ENCODE measurements at regions not wholly inside any gene's neighbourhood (a gene's known extent, or its start where the extent isn't known, plus 50 kb on each side); places are given as distances from the start of the nearest gene placed in this dataset.

- H3K9me2 ChIP-seq: no peaks in the 10 kb centered on the region
- H3K4me3 ChIP-seq (ENCODE audit: low read depth in 2 of 2, low read length in 1 of 2): no peak overlapping the region
- no peaks in the 10 kb centered on the region for H3K36me3 ChIP-seq (replicated peaks in 1 of 2; ENCODE audit: control insufficient read depth in 1 of 2, insufficient read depth in 2 of 2, low read length in 1 of 2)
- ChIA-PET CTCF (interaction anchor here (1.4 kb wide), 1 partner anchor 20 kb away, joined by 3 read pairs; no protein-coding TSS in a partner anchor), POLR2A (no interaction called here)
- no peaks in the 10 kb centered on the region for H4K20me1 ChIP-seq (ENCODE audit: insufficient read depth)
- no peak for DNase-seq
- no peak overlapping the region for H2AFZ ChIP-seq (ENCODE audit: low read depth)
- H3F3A ChIP-seq (replicated peaks; ENCODE audit: insufficient read depth): no peaks in the 10 kb centered on the region
- peaks cover 0 to 6% of the 10 kb centered on the region in 2 experiments; a peak in 1 of 4 replicates for H3K4me1 ChIP-seq (ENCODE audit: control insufficient read depth in 1 of 2, insufficient read depth in 2 of 2, low read depth in 1 of 2, low read length in 1 of 2)
- no peak overlapping the region for H3K9ac ChIP-seq
- H3K79me2 ChIP-seq (ENCODE audit: insufficient read depth): no peaks in the 10 kb centered on the region
- H3K27me3 ChIP-seq (ENCODE audit: insufficient read depth): no peaks in the 10 kb centered on the region
- TF ChIP-seq TEAD4 (IDR thresholded peaks at IDR 0.05; ENCODE audit: borderline replicate concordance, insufficient read depth): no peak
- no peak for TF ChIP-seq TCF12 (IDR thresholded peaks at IDR 0.05)
- no peak for TF ChIP-seq PBX3 (IDR thresholded peaks at IDR 0.05)
- no peak overlapping the region for H3K27ac ChIP-seq (ENCODE audit: low read depth in 2 of 2, low read length in 1 of 2)
- H3K4me2 ChIP-seq: no peak overlapping the region
- no peaks in the 10 kb centered on the region for H3K9me3 ChIP-seq
- WGBS (ENCODE audit: low lambda C conversion rate): 90% methylated on average over 3 of the region's 3 CpGs
These were observed 62.8 kb upstream of the SLC39A10 start for GRCh38 chr2:195594248-195594647.

GRCh38 chr2:195592105-195592504 lies 64.9 kb upstream of the SLC39A10 start:
- CTCF ChIA-PET: interaction anchor here (0.6 kb wide), 1 partner anchor 158 kb away, joined by 3 read pairs; no protein-coding TSS in a partner anchor
- 82% methylated on average over 2 of the region's 2 CpGs for WGBS (ENCODE audit: low lambda C conversion rate)
- TF ChIP-seq NFIC (IDR thresholded peaks at IDR 0.05; ENCODE audit: borderline replicate concordance) (no peak), RXRA (IDR thresholded peaks at IDR 0.05; ENCODE audit: borderline replicate concordance, low read depth) (no peak), EP300 (IDR thresholded peaks at IDR 0.05; ENCODE audit: borderline replicate concordance in 1 of 2, low read depth in 1 of 2, low read length in 1 of 2) (no peak), RCOR1 (IDR thresholded peaks at IDR 0.05; ENCODE audit: low read length) (no peak), GATA2 (CRISPR knock-in tag; IDR thresholded peaks at IDR 0.05) (no peak), SMC3 (IDR thresholded peaks at IDR 0.05; ENCODE audit: low read depth, low read length) (no peak), SIN3A (IDR thresholded peaks at IDR 0.05; ENCODE audit: borderline replicate concordance, low read depth, low read length) (no peak), PBX3 (IDR thresholded peaks at IDR 0.05) (no peak)
- H3K4me2 ChIP-seq: no peak overlapping the region
- DNase-seq: no peak
- no peaks in the 10 kb centered on the region for H4K20me1 ChIP-seq (ENCODE audit: insufficient read depth)
- no peaks in the 10 kb centered on the region for H3K79me2 ChIP-seq (ENCODE audit: insufficient read depth)
- POLR2A ChIA-PET: no interaction called here
- no peak overlapping the region for H3K4me3 ChIP-seq (ENCODE audit: low read depth in 2 of 2, low read length in 1 of 2)
- H2AFZ ChIP-seq (ENCODE audit: low read depth): no peak overlapping the region
- no peaks in the 10 kb centered on the region for H3K27me3 ChIP-seq (ENCODE audit: insufficient read depth)
- H3K9me3 ChIP-seq: no peaks in the 10 kb centered on the region
- no peak overlapping the region for H3K9ac ChIP-seq
- H3K27ac ChIP-seq (ENCODE audit: low read depth in 2 of 2, low read length in 1 of 2): no peak overlapping the region
- H3K9me2 ChIP-seq: no peaks in the 10 kb centered on the region
- H3K4me1 ChIP-seq (ENCODE audit: control insufficient read depth in 1 of 2, insufficient read depth in 2 of 2, low read depth in 1 of 2, low read length in 1 of 2): peaks cover 0 to 6% of the 10 kb centered on the region in 2 experiments; a peak in 1 of 4 replicates
- H3K36me3 ChIP-seq (replicated peaks in 1 of 2; ENCODE audit: control insufficient read depth in 1 of 2, insufficient read depth in 2 of 2, low read length in 1 of 2): no peaks in the 10 kb centered on the region
- H3F3A ChIP-seq (replicated peaks; ENCODE audit: insufficient read depth): no peaks in the 10 kb centered on the region

GRCh38 chr2:195590861-195591205 lies 66.2 kb upstream of the SLC39A10 start:
- no peaks in the 10 kb centered on the region for H3K9me2 ChIP-seq
- TF ChIP-seq NRF1 (IDR thresholded peaks at IDR 0.05; ENCODE audit: low read depth, low read length) (no peak), NFIC (IDR thresholded peaks at IDR 0.05; ENCODE audit: borderline replicate concordance) (no peak), IRF3 (IDR thresholded peaks at IDR 0.05; ENCODE audit: low read depth, low read length) (no peak), CHD2 (IDR thresholded peaks at IDR 0.05; ENCODE audit: low read length, partially characterized antibody) (no peak), GABPA (IDR thresholded peaks at IDR 0.05; ENCODE audit: low read depth) (no peak), PBX3 (IDR thresholded peaks at IDR 0.05) (no peak), FOSL2 (IDR thresholded peaks at IDR 0.05; ENCODE audit: borderline replicate concordance, low read depth) (no peak), EZH2phosphoT487 (IDR thresholded peaks at IDR 0.05; ENCODE audit: borderline replicate concordance, low read depth) (no peak)

More at GRCh38 chr2:195590861-195591205, 66.2 kb upstream of the SLC39A10 start:
- no peak overlapping the region for H3K4me2 ChIP-seq
- no peak overlapping the region for H3K9ac ChIP-seq
- H3K79me2 ChIP-seq (ENCODE audit: insufficient read depth): no peaks in the 10 kb centered on the region
- no peaks in the 10 kb centered on the region for H4K20me1 ChIP-seq (ENCODE audit: insufficient read depth)
- no peak for DNase-seq
- ChIA-PET POLR2A (no interaction called here), CTCF (no interaction called here)
- H3K27ac ChIP-seq (ENCODE audit: low read depth in 2 of 2, low read length in 1 of 2): no peak overlapping the region
- H3K36me3 ChIP-seq (replicated peaks in 1 of 2; ENCODE audit: control insufficient read depth in 1 of 2, insufficient read depth in 2 of 2, low read length in 1 of 2): no peaks in the 10 kb centered on the region
- WGBS (ENCODE audit: low lambda C conversion rate): 59% methylated on average over 1 of the region's 1 CpG
- no peak overlapping the region for H2AFZ ChIP-seq (ENCODE audit: low read depth)
- H3K4me1 ChIP-seq (ENCODE audit: control insufficient read depth in 1 of 2, insufficient read depth in 2 of 2, low read depth in 1 of 2, low read length in 1 of 2): no peaks in the 10 kb centered on the region
- no peaks in the 10 kb centered on the region for H3K9me3 ChIP-seq
- H3K27me3 ChIP-seq (ENCODE audit: insufficient read depth): no peaks in the 10 kb centered on the region
- H3F3A ChIP-seq (replicated peaks; ENCODE audit: insufficient read depth): no peaks in the 10 kb centered on the region
- no peak overlapping the region for H3K4me3 ChIP-seq (ENCODE audit: low read depth in 2 of 2, low read length in 1 of 2)
